Suprapubic skin (tissue), 3 donors: ENCODE measurements at regions not wholly inside any gene's neighbourhood (a gene's known extent, or its start where the extent isn't known, plus 50 kb on each side); places are given as distances from the start of the nearest gene placed in this dataset.

ENCODE experiments used
- CTCF ChIP-seq, 2 donors: fragments of 200-600 bp in 1 of 2; fragments of 450-650 bp in 1 of 2; sonication (generic) in 1 of 2; IDR thresholded peaks; one replicate each; pipeline ENCODE4 v1.5.1; 2016 to 2019; ENCODE audit warnings: antibody characterized with exemption in 2 of 2, mild to moderate bottlenecking in 1 of 2, moderate library complexity in 1 of 2
- EP300 ChIP-seq: sonication (generic); formaldehyde crosslinking; IDR thresholded peaks from one replicate; pipeline ENCODE4 v1.6.1; 2017; ENCODE audit warnings: antibody characterized with exemption
- POLR2A ChIP-seq, 2 donors: fragments of 450-650 bp; IDR thresholded peaks; one replicate each; pipeline ENCODE4 v1.6.1; 2017; ENCODE audit warnings: antibody characterized with exemption in 2 of 2, mild to moderate bottlenecking in 2 of 2, moderate library complexity in 2 of 2

- TF ChIP-seq CTCF (IDR thresholded peaks at IDR 0.05) (no peak), POLR2A (IDR thresholded peaks at IDR 0.05) (no peak), EP300 (no peak)
Measured at GRCh38 chr2:8039732-8040131, 642.1 kb upstream of the ID2 start.
